Kidney (tissue), 13 donors: ENCODE measurements at regions not wholly inside any gene's neighbourhood (a gene's known extent, or its start where the extent isn't known, plus 50 kb on each side); places are given as distances from the start of the nearest gene placed in this dataset.

Experiments
- DNase-seq, 5 donors: peaks; one replicate each; pipeline ENCODE4 v3.0.0-alpha.2; 2013 to 2020
- FAIRE-seq: peaks from 2 replicates; lab custom pipeline; 2012; peaks lifted over from hg19 to GRCh38; lab: Jason Lieb, UNC
- H3K27ac ChIP-seq, 2 donors: one replicate each; pipeline ENCODE4 v1.7.0; 2013; ENCODE audit warnings: low read depth in 2 of 2, low read length in 2 of 2, inconsistent platforms in 1 of 2
- H3K27me3 ChIP-seq: one replicate; pipeline ENCODE4 v1.7.1; 2013; ENCODE audit warnings: low read length, inconsistent platforms; ENCODE audit not compliant: control insufficient read depth, insufficient read depth
- H3K36me3 ChIP-seq, 3 donors: one replicate each; pipeline versions ENCODE4 v1.7.0 to v1.7.1; 2013; ENCODE audit warnings: low read length in 3 of 3, control low read depth in 1 of 3, inconsistent platforms in 1 of 3; ENCODE audit not compliant: insufficient read depth in 3 of 3, control insufficient read depth in 2 of 3
- H3K4me1 ChIP-seq, 3 donors: one replicate each; pipeline versions ENCODE4 v1.7.0 to v1.7.1; 2013; ENCODE audit warnings: low read length in 3 of 3, inconsistent platforms in 1 of 3, low read depth in 1 of 3; ENCODE audit not compliant: control insufficient read depth in 2 of 3, insufficient read depth in 2 of 3
- H3K4me3 ChIP-seq, 3 donors: one replicate each; pipeline versions ENCODE4 v1.7.0 to v1.8.1; 2013; ENCODE audit warnings: low read length in 3 of 3, control low read depth in 1 of 3, inconsistent platforms in 1 of 3
- H3K9ac ChIP-seq, 3 donors: one replicate each; pipeline versions ENCODE4 v1.7.0 to v1.7.1; 2013; ENCODE audit warnings: low read length in 3 of 3, control low read depth in 1 of 3, inconsistent platforms in 1 of 3
- H3K9me3 ChIP-seq, 3 donors: one replicate each; pipeline versions ENCODE4 v1.7.0 to v1.7.1; 2013; ENCODE audit warnings: low read length in 3 of 3, control low read depth in 1 of 3, inconsistent platforms in 1 of 3; ENCODE audit not compliant: control insufficient read depth in 2 of 3, insufficient read depth in 1 of 3
- intact Hi-C: fragments of 100-400 bp; cut with DNase I; formaldehyde crosslinking; loops from one replicate; pipeline ENCODE4 v1.11.1; 2022
- TF ChIP-seq, protein P1 (sequence below): IDR thresholded peaks from 3 replicates; pipeline ENCODE4 v1.5.1; 2012; ENCODE audit warnings: mild to moderate bottlenecking, moderate library complexity, borderline replicate concordance; ENCODE audit not compliant: insufficient read depth; ENCODE audit errors: extremely low read depth
- donor health status: control.
- donor health status: control.
- donor health status: control.
- donor health status: control.
- donor health status: control.
- donor health status: DM: yes; HTN: yes; CAD: no.
- donor health status: Normal renal cell carcinoma (clear cell type).

DNA sequence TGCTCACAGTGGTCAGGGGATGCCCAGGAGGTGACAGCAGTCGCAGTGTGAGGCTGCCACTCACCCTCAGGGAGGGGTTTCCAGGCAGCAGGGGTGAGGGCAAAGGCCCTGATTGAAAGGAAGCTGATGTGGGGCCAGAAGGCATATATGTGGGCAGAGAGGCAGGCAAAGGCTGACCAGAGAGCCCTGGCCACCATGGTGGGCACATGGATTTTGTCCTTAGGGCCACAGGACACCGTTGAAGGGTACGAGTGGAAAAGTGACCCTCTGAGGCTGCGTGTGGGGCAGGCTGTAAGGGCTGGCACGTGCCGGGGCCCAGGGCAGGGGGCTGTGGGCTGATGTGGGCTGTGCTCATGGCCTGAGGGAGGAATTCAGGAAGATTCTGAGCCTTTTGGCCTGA is 57.5 kb upstream of the ZNF32 start:
- no peak overlapping the region for H3K4me3 ChIP-seq
- no peak overlapping the region for H3K27ac ChIP-seq
- FAIRE-seq (no peak), DNase-seq (peak in 1 of 5 donors; percentile 22)
- no peak overlapping the region for H3K9ac ChIP-seq
- intact Hi-C loops: no loop called here
- H3K36me3 ChIP-seq: no peaks in the 10 kb centered on the region
- no peaks in the 10 kb centered on the region for H3K4me1 ChIP-seq
- H3K27me3 ChIP-seq: no peaks in the 10 kb centered on the region
- TF ChIP-seq, protein P1, sequence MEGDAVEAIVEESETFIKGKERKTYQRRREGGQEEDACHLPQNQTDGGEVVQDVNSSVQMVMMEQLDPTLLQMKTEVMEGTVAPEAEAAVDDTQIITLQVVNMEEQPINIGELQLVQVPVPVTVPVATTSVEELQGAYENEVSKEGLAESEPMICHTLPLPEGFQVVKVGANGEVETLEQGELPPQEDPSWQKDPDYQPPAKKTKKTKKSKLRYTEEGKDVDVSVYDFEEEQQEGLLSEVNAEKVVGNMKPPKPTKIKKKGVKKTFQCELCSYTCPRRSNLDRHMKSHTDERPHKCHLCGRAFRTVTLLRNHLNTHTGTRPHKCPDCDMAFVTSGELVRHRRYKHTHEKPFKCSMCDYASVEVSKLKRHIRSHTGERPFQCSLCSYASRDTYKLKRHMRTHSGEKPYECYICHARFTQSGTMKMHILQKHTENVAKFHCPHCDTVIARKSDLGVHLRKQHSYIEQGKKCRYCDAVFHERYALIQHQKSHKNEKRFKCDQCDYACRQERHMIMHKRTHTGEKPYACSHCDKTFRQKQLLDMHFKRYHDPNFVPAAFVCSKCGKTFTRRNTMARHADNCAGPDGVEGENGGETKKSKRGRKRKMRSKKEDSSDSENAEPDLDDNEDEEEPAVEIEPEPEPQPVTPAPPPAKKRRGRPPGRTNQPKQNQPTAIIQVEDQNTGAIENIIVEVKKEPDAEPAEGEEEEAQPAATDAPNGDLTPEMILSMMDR: no peak
- no peaks in the 10 kb centered on the region for H3K9me3 ChIP-seq

DNA sequence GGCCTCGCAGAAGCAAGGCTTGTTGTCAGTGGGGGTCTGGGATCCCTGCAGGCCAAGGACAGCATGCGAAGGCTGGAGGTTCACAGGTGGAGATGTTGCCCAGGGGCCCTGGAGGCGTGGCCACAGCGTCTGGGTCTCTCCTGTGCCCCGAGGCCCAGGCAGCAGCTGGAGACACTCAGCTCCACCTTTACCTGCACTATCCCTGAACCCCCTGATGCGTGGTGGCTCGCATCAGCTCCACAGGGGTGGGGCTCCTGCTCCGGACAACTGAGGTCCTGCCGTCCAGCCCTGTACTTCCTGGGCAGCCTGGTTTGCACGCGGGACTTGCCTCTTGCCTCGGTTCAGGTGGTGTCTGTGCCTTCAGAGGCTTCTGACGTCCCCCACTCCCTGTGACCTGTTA is 54.6 kb upstream of the ZNF32 start:
- no peaks in the 10 kb centered on the region for H3K36me3 ChIP-seq
- H3K27me3 ChIP-seq: no peaks in the 10 kb centered on the region
- no peaks in the 10 kb centered on the region for H3K4me1 ChIP-seq
- H3K27ac ChIP-seq: no peak overlapping the region
- intact Hi-C loops: no loop called here
- no peak for FAIRE-seq
- H3K9ac ChIP-seq: no peak overlapping the region
- no peaks in the 10 kb centered on the region for H3K9me3 ChIP-seq
- TF ChIP-seq, protein P1: no peak
- H3K4me3 ChIP-seq: no peak overlapping the region
- no peak for DNase-seq

DNA sequence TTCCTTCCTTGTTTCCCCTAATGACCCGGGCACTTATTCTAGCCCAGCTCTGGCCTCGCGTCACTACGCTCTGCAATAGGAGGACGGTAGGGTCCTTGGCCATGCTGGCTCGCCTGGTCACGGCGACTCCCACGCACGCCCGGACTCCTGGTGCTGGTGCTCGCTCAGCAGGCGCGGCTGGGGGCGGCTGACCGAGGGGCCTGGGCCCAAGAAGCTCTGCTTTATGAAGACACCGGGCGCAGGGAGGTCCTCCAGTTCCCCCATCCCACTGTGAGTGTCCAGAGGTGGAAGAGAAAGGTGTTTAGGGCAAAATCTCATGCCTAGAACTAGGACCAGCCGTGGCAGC is 54.2 kb upstream of the ZNF32 start:
- intact Hi-C loops: no loop called here
- TF ChIP-seq, protein P1: no peak
- DNase-seq: no peak
- H3K27ac ChIP-seq: no peak overlapping the region
- no peak overlapping the region for H3K4me3 ChIP-seq
- H3K27me3 ChIP-seq: no peaks in the 10 kb centered on the region
- no peaks in the 10 kb centered on the region for H3K36me3 ChIP-seq
- no peaks in the 10 kb centered on the region for H3K4me1 ChIP-seq
- FAIRE-seq: no peak
- H3K9me3 ChIP-seq: no peaks in the 10 kb centered on the region
- H3K9ac ChIP-seq: no peak overlapping the region

DNA sequence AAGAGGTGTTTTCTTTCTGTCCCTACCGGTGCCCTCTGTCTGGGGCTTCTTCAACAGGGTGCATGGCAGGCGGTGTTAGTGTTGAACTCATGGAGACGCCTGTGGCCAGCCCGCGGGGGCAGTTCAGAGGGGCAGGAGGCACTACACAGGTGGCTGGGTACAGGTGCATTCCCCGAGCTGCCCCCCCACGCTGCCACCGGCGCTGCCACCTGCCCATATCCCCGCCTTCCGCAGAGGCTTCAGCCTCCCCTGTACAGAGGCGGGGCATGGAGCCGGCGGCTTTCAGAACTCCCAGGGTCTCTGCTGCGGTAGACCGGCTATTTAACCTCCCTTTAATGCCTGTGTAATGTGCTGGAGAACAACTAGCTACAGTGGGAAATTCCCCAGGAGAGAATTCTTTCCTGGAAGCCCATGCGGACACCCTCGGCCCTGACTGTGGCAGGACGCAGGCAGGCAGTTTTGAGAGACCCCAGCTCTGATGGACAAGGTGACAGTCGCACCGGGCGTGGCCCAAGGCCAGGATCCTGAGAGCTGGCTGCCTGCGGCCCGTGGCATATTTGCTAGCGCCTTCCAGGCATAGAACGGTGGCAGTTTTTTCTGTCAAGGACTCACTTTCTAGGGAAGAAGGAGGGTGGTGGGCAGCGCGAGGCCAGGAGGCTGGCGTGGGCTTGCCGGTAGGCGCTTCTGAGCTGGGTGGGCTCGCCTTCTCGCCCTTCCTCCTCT is 53.7 kb upstream of the ZNF32 start:
- FAIRE-seq (no peak), DNase-seq (peak in 2 of 5 donors; percentile 32 to 48)
- H3K9me3 ChIP-seq: no peaks in the 10 kb centered on the region
- H3K4me1 ChIP-seq: no peaks in the 10 kb centered on the region
- no peaks in the 10 kb centered on the region for H3K27me3 ChIP-seq
- TF ChIP-seq, protein P1: no peak
- no peak overlapping the region for H3K27ac ChIP-seq
- intact Hi-C loops: no loop called here
- H3K9ac ChIP-seq: no peak overlapping the region
- no peaks in the 10 kb centered on the region for H3K36me3 ChIP-seq
- no peak overlapping the region for H3K4me3 ChIP-seq
